ENCODE measurements at regions not wholly inside any gene's neighbourhood (a gene's known extent, or its start where the extent isn't known, plus 50 kb on each side); places are given as distances from the start of the nearest gene placed in this dataset.

- ChIA-PET CTCF (interaction anchor here (1.1 kb wide), 1 partner anchor 34 kb away, joined by 3 read pairs; no protein-coding TSS in a partner anchor), POLR2A (no interaction called here)
- H3K27me3 Mint-ChIP-seq (ENCODE audit: low read depth) = no peaks in the 10 kb centered on the region; the same call in 1 of the 2 replicates
- DNase-seq (ENCODE audit: low spot score) (no peak), ATAC-seq (no peak)
- TF ChIP-seq E2F4 (CRISPR knock-in tag; IDR thresholded peaks at IDR 0.05; ENCODE audit: borderline replicate concordance, low read depth) (no peak), CREM (CRISPR knock-in tag; IDR thresholded peaks at IDR 0.05) (no peak), NFYB (CRISPR knock-in tag; conservative IDR thresholded peaks at IDR 0.05; ENCODE audit: low read depth) (no peak), ZNF219 (CRISPR knock-in tag; IDR thresholded peaks at IDR 0.05; ENCODE audit: borderline replicate concordance) (no peak), TEAD4 (CRISPR knock-in tag; IDR thresholded peaks at IDR 0.05) (no peak), SOX15 (CRISPR knock-in tag; IDR thresholded peaks at IDR 0.05) (no peak)
- TF ChIP-seq, protein P1, sequence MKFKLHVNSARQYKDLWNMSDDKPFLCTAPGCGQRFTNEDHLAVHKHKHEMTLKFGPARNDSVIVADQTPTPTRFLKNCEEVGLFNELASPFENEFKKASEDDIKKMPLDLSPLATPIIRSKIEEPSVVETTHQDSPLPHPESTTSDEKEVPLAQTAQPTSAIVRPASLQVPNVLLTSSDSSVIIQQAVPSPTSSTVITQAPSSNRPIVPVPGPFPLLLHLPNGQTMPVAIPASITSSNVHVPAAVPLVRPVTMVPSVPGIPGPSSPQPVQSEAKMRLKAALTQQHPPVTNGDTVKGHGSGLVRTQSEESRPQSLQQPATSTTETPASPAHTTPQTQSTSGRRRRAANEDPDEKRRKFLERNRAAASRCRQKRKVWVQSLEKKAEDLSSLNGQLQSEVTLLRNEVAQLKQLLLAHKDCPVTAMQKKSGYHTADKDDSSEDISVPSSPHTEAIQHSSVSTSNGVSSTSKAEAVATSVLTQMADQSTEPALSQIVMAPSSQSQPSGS (CRISPR knock-in tag; IDR thresholded peaks at IDR 0.05; ENCODE audit: borderline replicate concordance, low read depth) = no peak
- TF ChIP-seq, protein P2, sequence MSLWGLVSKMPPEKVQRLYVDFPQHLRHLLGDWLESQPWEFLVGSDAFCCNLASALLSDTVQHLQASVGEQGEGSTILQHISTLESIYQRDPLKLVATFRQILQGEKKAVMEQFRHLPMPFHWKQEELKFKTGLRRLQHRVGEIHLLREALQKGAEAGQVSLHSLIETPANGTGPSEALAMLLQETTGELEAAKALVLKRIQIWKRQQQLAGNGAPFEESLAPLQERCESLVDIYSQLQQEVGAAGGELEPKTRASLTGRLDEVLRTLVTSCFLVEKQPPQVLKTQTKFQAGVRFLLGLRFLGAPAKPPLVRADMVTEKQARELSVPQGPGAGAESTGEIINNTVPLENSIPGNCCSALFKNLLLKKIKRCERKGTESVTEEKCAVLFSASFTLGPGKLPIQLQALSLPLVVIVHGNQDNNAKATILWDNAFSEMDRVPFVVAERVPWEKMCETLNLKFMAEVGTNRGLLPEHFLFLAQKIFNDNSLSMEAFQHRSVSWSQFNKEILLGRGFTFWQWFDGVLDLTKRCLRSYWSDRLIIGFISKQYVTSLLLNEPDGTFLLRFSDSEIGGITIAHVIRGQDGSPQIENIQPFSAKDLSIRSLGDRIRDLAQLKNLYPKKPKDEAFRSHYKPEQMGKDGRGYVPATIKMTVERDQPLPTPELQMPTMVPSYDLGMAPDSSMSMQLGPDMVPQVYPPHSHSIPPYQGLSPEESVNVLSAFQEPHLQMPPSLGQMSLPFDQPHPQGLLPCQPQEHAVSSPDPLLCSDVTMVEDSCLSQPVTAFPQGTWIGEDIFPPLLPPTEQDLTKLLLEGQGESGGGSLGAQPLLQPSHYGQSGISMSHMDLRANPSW (CRISPR knock-in tag; conservative IDR thresholded peaks at IDR 0.05; ENCODE audit: low read depth) = no peak
- TF ChIP-seq, protein P3, sequence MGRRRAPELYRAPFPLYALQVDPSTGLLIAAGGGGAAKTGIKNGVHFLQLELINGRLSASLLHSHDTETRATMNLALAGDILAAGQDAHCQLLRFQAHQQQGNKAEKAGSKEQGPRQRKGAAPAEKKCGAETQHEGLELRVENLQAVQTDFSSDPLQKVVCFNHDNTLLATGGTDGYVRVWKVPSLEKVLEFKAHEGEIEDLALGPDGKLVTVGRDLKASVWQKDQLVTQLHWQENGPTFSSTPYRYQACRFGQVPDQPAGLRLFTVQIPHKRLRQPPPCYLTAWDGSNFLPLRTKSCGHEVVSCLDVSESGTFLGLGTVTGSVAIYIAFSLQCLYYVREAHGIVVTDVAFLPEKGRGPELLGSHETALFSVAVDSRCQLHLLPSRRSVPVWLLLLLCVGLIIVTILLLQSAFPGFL (CRISPR knock-in tag; IDR thresholded peaks at IDR 0.05; ENCODE audit: borderline replicate concordance) = no peak
- TF ChIP-seq, protein P4, sequence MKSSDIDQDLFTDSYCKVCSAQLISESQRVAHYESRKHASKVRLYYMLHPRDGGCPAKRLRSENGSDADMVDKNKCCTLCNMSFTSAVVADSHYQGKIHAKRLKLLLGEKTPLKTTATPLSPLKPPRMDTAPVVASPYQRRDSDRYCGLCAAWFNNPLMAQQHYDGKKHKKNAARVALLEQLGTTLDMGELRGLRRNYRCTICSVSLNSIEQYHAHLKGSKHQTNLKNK (CRISPR knock-in tag; IDR thresholded peaks at IDR 0.05) = no peak
- TF ChIP-seq, protein P5, sequence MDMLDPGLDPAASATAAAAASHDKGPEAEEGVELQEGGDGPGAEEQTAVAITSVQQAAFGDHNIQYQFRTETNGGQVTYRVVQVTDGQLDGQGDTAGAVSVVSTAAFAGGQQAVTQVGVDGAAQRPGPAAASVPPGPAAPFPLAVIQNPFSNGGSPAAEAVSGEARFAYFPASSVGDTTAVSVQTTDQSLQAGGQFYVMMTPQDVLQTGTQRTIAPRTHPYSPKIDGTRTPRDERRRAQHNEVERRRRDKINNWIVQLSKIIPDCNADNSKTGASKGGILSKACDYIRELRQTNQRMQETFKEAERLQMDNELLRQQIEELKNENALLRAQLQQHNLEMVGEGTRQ (CRISPR knock-in tag; IDR thresholded peaks at IDR 0.05) = no peak
- H3K4me3 Mint-ChIP-seq = no peak overlapping the region
- peaks cover 2% of the 10 kb centered on the region for H3K9me3 Mint-ChIP-seq
- H3K4me1 Mint-ChIP-seq = peaks cover 18% of the 10 kb centered on the region
- no peaks in the 10 kb centered on the region; the same call in 1 of the 2 replicates for H3K36me3 Mint-ChIP-seq
- no peak overlapping the region for H3K27ac Mint-ChIP-seq
Observed at GRCh38 chr20:22214296-22214695, 370.1 kb downstream of the FOXA2 start.

GRCh38 chr20:22213271-22213670, 371.1 kb downstream of the FOXA2 start:
- H3K4me3 Mint-ChIP-seq = no peak overlapping the region
- no peaks in the 10 kb centered on the region; the same call in 1 of the 2 replicates for H3K36me3 Mint-ChIP-seq
- peaks cover 11% of the 10 kb centered on the region for H3K9me3 Mint-ChIP-seq
- POLR2A ChIA-PET = no interaction called here
- H3K27ac Mint-ChIP-seq = no peak overlapping the region
- no peak for ATAC-seq
- H3K4me1 Mint-ChIP-seq = peaks cover 18% of the 10 kb centered on the region
- no peaks in the 10 kb centered on the region; the same call in 1 of the 2 replicates for H3K27me3 Mint-ChIP-seq (ENCODE audit: low read depth)
- no peak for DNase-seq (ENCODE audit: low spot score)
- CTCF ChIA-PET = no interaction called here
- TF ChIP-seq, protein P6, sequence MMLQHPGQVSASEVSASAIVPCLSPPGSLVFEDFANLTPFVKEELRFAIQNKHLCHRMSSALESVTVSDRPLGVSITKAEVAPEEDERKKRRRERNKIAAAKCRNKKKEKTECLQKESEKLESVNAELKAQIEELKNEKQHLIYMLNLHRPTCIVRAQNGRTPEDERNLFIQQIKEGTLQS (CRISPR knock-in tag; conservative IDR thresholded peaks at IDR 0.05) = no peak
- no peak for TF ChIP-seq ETV6 (CRISPR knock-in tag; IDR thresholded peaks at IDR 0.05)
- no peak for TF ChIP-seq USF1 (CRISPR knock-in tag; IDR thresholded peaks at IDR 0.05)
- TF ChIP-seq, protein P5 (CRISPR knock-in tag; IDR thresholded peaks at IDR 0.05) = no peak
- TF ChIP-seq, protein P7, sequence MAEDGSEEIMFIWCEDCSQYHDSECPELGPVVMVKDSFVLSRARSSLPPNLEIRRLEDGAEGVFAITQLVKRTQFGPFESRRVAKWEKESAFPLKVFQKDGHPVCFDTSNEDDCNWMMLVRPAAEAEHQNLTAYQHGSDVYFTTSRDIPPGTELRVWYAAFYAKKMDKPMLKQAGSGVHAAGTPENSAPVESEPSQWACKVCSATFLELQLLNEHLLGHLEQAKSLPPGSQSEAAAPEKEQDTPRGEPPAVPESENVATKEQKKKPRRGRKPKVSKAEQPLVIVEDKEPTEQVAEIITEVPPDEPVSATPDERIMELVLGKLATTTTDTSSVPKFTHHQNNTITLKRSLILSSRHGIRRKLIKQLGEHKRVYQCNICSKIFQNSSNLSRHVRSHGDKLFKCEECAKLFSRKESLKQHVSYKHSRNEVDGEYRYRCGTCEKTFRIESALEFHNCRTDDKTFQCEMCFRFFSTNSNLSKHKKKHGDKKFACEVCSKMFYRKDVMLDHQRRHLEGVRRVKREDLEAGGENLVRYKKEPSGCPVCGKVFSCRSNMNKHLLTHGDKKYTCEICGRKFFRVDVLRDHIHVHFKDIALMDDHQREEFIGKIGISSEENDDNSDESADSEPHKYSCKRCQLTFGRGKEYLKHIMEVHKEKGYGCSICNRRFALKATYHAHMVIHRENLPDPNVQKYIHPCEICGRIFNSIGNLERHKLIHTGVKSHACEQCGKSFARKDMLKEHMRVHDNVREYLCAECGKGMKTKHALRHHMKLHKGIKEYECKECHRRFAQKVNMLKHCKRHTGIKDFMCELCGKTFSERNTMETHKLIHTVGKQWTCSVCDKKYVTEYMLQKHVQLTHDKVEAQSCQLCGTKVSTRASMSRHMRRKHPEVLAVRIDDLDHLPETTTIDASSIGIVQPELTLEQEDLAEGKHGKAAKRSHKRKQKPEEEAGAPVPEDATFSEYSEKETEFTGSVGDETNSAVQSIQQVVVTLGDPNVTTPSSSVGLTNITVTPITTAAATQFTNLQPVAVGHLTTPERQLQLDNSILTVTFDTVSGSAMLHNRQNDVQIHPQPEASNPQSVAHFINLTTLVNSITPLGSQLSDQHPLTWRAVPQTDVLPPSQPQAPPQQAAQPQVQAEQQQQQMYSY (CRISPR knock-in tag; IDR thresholded peaks at IDR 0.05) = no peak
- no peak for TF ChIP-seq SOX15 (CRISPR knock-in tag; IDR thresholded peaks at IDR 0.05)
- no peak for TF ChIP-seq TEAD1 (CRISPR knock-in tag; IDR thresholded peaks at IDR 0.05)
- TF ChIP-seq SMAD4 (CRISPR knock-in tag; IDR thresholded peaks at IDR 0.05) = no peak
- TF ChIP-seq ATF1 (CRISPR knock-in tag; IDR thresholded peaks at IDR 0.05) = no peak
